GM12878 (cell line): ENCODE measurements at regions not wholly inside any gene's neighbourhood (a gene's known extent, or its start where the extent isn't known, plus 50 kb on each side); places are given as distances from the start of the nearest gene placed in this dataset.

Experiments
- ATAC-seq: fragments of 200-7000 bp; cut with Tn5 transposase; 3 replicates; pipeline ENCODE4 v1.9.1; 2020; ENCODE audit warnings: mild to moderate bottlenecking, moderate library complexity
- BruUV-seq: library from RNA; stranded (reverse); fragments of 400-500 nt; replicated peaks from 2 replicates; lab custom pipeline; 2021; lab: Mats Ljungman, UMichigan
- CTCF ChIA-PET: fragments of 300-600 bp; sonication (Branson Sonifier 250); formaldehyde crosslinking; extraction: SDS; loops from one replicate; lab custom pipeline; 2021; ENCODE audit warnings: inconsistent platforms; lab: Yijun Ruan, JAX
- POLR2A ChIA-PET: fragments of 350-600 bp; formaldehyde crosslinking; extraction: SDS; loops from one replicate; lab custom pipeline; 2021; ENCODE audit warnings: inconsistent platforms; lab: Charles Lee
- RAD21 ChIA-PET: fragments of 300-600 bp; sonication (Branson Sonifier 250); formaldehyde crosslinking; loops from one replicate; lab custom pipeline; 2023; ENCODE audit warnings: antibody characterized with exemption; ENCODE audit not compliant: unreplicated experiment; lab: Charles Lee
- SMC1A ChIA-PET: fragments of 300-600 bp; sonication (Branson Sonifier 250); formaldehyde crosslinking; loops from one replicate; lab custom pipeline; 2023; ENCODE audit not compliant: unreplicated experiment, uncharacterized antibody; lab: Charles Lee
- DNase-seq: peaks from one replicate; pipeline ENCODE4 v3.0.0-alpha.2; 2011; ENCODE audit warnings: low read depth, low spot score
- FAIRE-seq: peaks from 3 replicates; lab custom pipeline; 2011; peaks lifted over from hg19 to GRCh38; lab: Jason Lieb, UNC
- H2AFZ ChIP-seq: 2 replicates; pipeline ENCODE4 v1.6.0; 2011; ENCODE audit warnings: low read depth, low read length, control low read depth; ENCODE audit not compliant: control insufficient read depth
- H3K27ac ChIP-seq: 2 replicates; pipeline ENCODE4 v1.5.1; 2011; ENCODE audit warnings: control low read depth; ENCODE audit not compliant: control insufficient read depth, insufficient read depth
- H3K27me3 ChIP-seq, 2 experiments: replicated peaks in 1 of 2; 2 replicates each; pipeline versions ENCODE4 v1.6.0 to v1.6.1; 2011; ENCODE audit warnings: low read length in 1 of 2; ENCODE audit not compliant: control insufficient read depth in 2 of 2, insufficient read depth in 2 of 2
- H3K36me3 ChIP-seq, 2 experiments: 2 replicates each; pipeline ENCODE4 v1.5.1; 2011; ENCODE audit warnings: low read length in 1 of 2; ENCODE audit not compliant: control insufficient read depth in 2 of 2, insufficient read depth in 2 of 2
- H3K4me1 ChIP-seq: 2 replicates; pipeline ENCODE4 v1.6.1; 2011; ENCODE audit warnings: mild to moderate bottlenecking, low read length, moderate library complexity, mixed read lengths; ENCODE audit not compliant: control insufficient read depth, insufficient read depth
- H3K4me2 ChIP-seq: 2 replicates; pipeline ENCODE4 v1.6.0; 2011; ENCODE audit warnings: control low read depth; ENCODE audit not compliant: control insufficient read depth, insufficient read depth
- H3K4me3 ChIP-seq: fragments of 200-600 bp; sonication (generic); 2 replicates; pipeline ENCODE4 v1.5.1; 2016
- H3K79me2 ChIP-seq: 2 replicates; pipeline ENCODE4 v1.6.0; 2011; ENCODE audit warnings: low read length; ENCODE audit not compliant: control insufficient read depth, insufficient read depth
- H3K9ac ChIP-seq: 2 replicates; pipeline ENCODE4 v1.8.0; 2011; ENCODE audit warnings: low read length, control low read depth, mixed read lengths; ENCODE audit not compliant: control insufficient read depth, insufficient read depth
- H3K9me3 ChIP-seq: replicated peaks from 3 replicates; pipeline ENCODE4 v1.5.1; 2011; ENCODE audit warnings: mild to moderate bottlenecking, low read length; ENCODE audit not compliant: control insufficient read depth, insufficient read depth
- H4K20me1 ChIP-seq: 2 replicates; pipeline ENCODE4 v1.6.0; 2011; ENCODE audit not compliant: control insufficient read depth, insufficient read depth
- CBX3 ChIP-seq: fragments of 200-600 bp; sonication (generic); IDR thresholded peaks from 2 replicates; pipeline ENCODE4 v1.6.1; 2016; ENCODE audit warnings: low read depth, borderline replicate concordance
- DPF2 ChIP-seq: fragments of 450-650 bp; IDR thresholded peaks from 2 replicates; pipeline ENCODE4 v1.6.1; 2017; ENCODE audit warnings: mild to moderate bottlenecking
- IRF4 ChIP-seq: IDR thresholded peaks from 2 replicates; pipeline ENCODE4 v1.6.1; 2011; ENCODE audit warnings: low read depth, low read length
- MTA3 ChIP-seq: IDR thresholded peaks from 2 replicates; pipeline ENCODE4 v1.6.1; 2012; ENCODE audit warnings: low read length, inconsistent platforms, borderline replicate concordance
- NFIC ChIP-seq: IDR thresholded peaks from 2 replicates; pipeline ENCODE4 v1.6.1; 2012; ENCODE audit warnings: low read depth, mild to moderate bottlenecking, inconsistent platforms, low read length, moderate library complexity
- NFXL1 ChIP-seq: fragments of 450-650 bp; IDR thresholded peaks from 2 replicates; pipeline ENCODE4 v1.6.1; 2017; ENCODE audit warnings: antibody characterized with exemption, mild to moderate bottlenecking, borderline replicate concordance
- PBX3 ChIP-seq: IDR thresholded peaks from 2 replicates; pipeline ENCODE4 v1.6.1; 2011; ENCODE audit warnings: mild to moderate bottlenecking, low read depth, low read length, moderate library complexity; ENCODE audit not compliant: insufficient replicate concordance
- POLR2A ChIP-seq: IDR thresholded peaks from 2 replicates; pipeline ENCODE4 v1.6.1; 2011; ENCODE audit warnings: low read depth, mild to moderate bottlenecking, low read length
- POLR2AphosphoS2 ChIP-seq: IDR thresholded peaks from 2 replicates; pipeline ENCODE4 v1.6.1; 2011; ENCODE audit warnings: low read depth, mild to moderate bottlenecking, low read length, improper control_type of control experiment, moderate library complexity
- SKIL ChIP-seq: fragments of 450-650 bp; IDR thresholded peaks from 2 replicates; pipeline ENCODE4 v1.6.1; 2017; ENCODE audit warnings: mild to moderate bottlenecking, low read depth, inconsistent platforms; ENCODE audit not compliant: poor library complexity, severe bottlenecking
- SMAD1 ChIP-seq: fragments of 450-650 bp; IDR thresholded peaks from 2 replicates; pipeline ENCODE4 v1.6.1; 2018; ENCODE audit warnings: mild to moderate bottlenecking, low read depth; ENCODE audit not compliant: partially characterized antibody
- SREBF2 ChIP-seq: IDR thresholded peaks from 2 replicates; pipeline ENCODE4 v1.6.1; 2012; ENCODE audit warnings: mild to moderate bottlenecking, low read length
- STAT1 ChIP-seq: fragments of 450-650 bp; conservative IDR thresholded peaks from 2 replicates; pipeline ENCODE4 v1.6.1; 2014; ENCODE audit warnings: antibody characterized with exemption, mild to moderate bottlenecking
- TCF7 ChIP-seq: IDR thresholded peaks from 2 replicates; pipeline ENCODE4 v1.6.1; 2014; ENCODE audit warnings: antibody characterized with exemption, borderline replicate concordance
- ZNF592 ChIP-seq: fragments of 450-650 bp; IDR thresholded peaks from 2 replicates; pipeline ENCODE4 v1.6.1; 2017; ENCODE audit warnings: mild to moderate bottlenecking, moderate library complexity
- WGBS: methylation state at CpG from one replicate; pipeline ENCODE4 v1.1.6; 2016; ENCODE audit warnings: low lambda C conversion rate; ENCODE audit not compliant: insufficient replicate concordance, insufficient coverage; ENCODE audit errors: missing lambda C conversion rate; 5-methylcytosine and 5-hydroxymethylcytosine counted together
- in situ Hi-C: fragments of 300-500 bp; cut with MboI; formaldehyde crosslinking; loops from 9 replicates; pipeline ENCODE4 v1.14.3; 2018; ENCODE audit warnings: mixed read lengths
- intact Hi-C: fragments of 100-400 bp; cut with micrococcal nuclease; formaldehyde crosslinking; loops from one replicate; pipeline ENCODE4 v1.14.2; 2022; ENCODE audit not compliant: unreplicated experiment

- no peak for TF ChIP-seq POLR2A
- TF ChIP-seq, all 136 proteins: peak for 0
Observed at GRCh38 chr18:78403371-78403770, 576.2 kb upstream of the SALL3 start (continued).

- WGBS = 55% methylated on average over 16 of the region's 16 CpGs
- Histone ChIP-seq H3K27ac (no peak overlapping the region), H2AFZ (no peak overlapping the region), H3K4me2 (no peak overlapping the region), H3K4me3 (no peak overlapping the region), H3K9ac (no peak overlapping the region), H3K9me3 (no peaks in the 10 kb centered on the region), H3K79me2 (no peaks in the 10 kb centered on the region), H3K4me1 (no peaks in the 10 kb centered on the region), H4K20me1 (no peaks in the 10 kb centered on the region), H3K36me3 (no peaks in the 10 kb centered on the region), H3K27me3 (no peaks in the 10 kb centered on the region)
- ATAC-seq (no peak), DNase-seq (no peak), FAIRE-seq (no peak)
- ChIA-PET POLR2A (no interaction called here), RAD21 (no interaction called here), SMC1A (no interaction called here), CTCF (no interaction called here)
- no peak for TF ChIP-seq STAT1
- no peak for TF ChIP-seq PBX3
- no peak for TF ChIP-seq DPF2
- no peak for TF ChIP-seq SMAD1
- no peak for TF ChIP-seq SKIL
- TF ChIP-seq NFIC = no peak
- no peak for TF ChIP-seq TCF7
- TF ChIP-seq IRF4 = no peak
- TF ChIP-seq POLR2AphosphoS2 = no peak
- no peak for TF ChIP-seq MTA3
- no peak for TF ChIP-seq SREBF2
- TF ChIP-seq ZNF592 = no peak
- TF ChIP-seq NFXL1 = no peak
- no peak for TF ChIP-seq CBX3
- intact Hi-C loops (no loop called here), in situ Hi-C loops (no loop called here)
- no TSS peak for BruUV-seq
Observed at GRCh38 chr18:78405763-78406162, 573.9 kb upstream of the SALL3 start.
